ENCODE measurements at regions not wholly inside any gene's neighbourhood (a gene's known extent, or its start where the extent isn't known, plus 50 kb on each side); places are given as distances from the start of the nearest gene placed in this dataset.

- no peak for DNase-seq
These were observed 109.9 kb downstream of the RBFOX3 start for GRCh38 chr17:79500745-79501618.

DNA sequence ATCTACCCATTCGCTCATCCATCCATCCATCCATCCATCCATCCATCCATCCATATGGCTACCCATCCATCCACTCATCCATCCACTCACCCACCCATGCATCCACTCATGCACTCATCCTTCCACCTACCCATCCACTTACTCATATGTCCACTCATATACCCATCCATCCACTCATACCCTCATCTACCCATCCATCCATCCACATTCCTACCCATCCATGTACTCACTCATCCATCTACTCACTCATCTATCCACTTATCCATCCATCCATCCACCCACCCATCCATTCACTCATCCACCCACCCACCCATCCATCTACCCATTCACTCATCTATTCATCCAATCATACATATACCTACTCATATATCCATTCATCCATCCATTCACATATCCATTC is 112.0 kb downstream of the RBFOX3 start:
- no peak for DNase-seq

DNA sequence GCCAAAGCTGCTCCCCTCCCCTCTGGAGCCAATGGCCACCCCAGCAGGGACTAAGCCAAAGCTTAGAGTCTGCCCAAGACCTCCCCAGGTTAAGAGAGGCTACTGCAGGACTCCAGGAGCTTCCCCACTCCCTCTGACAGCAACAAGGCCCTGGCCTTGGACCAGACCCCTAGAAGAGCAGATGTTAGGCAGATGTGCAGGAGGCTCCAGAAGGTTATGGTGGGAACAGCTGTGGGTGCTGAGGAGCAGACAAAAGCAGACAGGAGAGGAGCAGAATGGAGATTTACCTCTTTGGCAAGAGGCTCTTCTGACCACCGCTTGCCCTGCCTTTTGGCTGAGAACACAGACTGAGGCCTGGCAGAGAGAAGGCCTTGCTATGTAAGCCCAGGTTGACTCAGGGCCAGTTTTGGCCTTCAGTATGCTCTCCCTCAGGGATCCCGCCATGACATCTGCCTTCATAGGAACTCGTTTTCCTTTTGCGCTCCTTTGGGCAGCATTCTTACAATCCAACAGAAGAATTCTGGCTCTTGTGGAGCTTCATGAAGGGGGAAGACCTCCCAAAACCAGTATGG is 113.0 kb downstream of the RBFOX3 start:
- DNase-seq = no peak

DNA sequence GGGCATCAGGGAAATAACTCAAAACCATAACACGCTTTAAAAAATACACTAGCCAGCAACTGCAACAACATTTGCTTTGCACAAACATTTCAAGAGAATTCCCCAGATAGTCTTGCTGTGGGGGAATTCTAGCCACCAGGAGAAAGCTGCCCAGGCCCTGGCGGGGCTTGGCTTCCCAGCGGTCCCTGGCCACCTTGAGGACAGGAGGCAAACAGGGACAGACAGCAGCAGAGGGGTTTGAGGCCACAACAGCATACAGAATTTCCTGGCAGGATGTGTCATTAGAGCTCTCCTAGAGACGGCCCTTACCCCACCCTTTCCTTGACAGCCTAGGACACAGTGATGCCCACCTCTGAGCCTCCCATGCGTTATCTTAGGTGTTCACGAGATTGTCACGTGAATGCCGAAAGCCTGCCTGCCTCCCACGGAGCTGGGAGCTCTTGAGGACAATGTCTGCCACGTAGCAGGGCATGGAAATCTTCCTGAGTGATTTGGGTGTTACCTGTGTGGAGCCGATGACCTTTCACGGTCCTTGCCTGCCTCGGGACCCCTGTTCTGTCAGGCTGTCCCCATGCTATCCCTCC is 114.3 kb downstream of the RBFOX3 start:
- DNase-seq = no peak

DNA sequence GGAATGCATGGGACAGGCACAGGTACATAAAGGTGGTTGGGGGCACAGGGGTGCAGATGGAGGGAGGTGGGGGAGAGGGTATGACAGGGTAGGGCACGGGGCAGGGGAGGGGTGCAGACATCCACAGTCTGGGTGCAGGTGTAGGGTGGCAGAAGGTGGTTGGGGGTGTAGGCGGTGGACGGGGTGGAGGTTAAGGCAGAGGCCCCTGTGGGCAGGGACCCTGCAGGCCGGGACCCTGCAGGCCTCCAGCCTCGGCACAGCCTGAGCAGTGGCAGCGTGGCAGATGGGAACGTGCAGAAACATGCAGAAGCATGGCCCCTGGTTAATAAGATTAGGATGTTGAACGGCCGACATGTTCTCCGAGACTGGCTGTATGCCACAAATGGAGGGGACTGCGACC is 115.2 kb downstream of the RBFOX3 start:
- no peak for DNase-seq

DNA sequence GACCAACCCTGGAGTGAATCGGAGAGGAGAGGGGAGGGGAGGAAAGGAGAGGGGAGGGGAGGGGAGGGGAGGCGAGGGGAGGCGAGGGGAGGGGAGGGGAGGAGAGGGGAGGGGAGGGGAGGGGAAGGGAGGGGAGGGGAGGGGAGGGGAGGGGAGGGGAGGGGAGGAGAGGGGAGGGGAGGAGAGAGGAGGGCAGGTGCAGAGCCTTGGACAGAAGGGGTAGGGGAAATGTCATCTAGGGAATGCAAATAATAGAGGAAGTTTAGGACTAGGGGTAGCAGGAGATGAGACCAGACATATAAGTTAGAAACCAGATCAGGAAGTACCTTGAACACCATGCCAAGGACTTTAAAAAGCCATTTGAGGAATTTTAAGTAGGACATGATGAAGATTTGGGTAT is 119.8 kb downstream of the RBFOX3 start:
- DNase-seq = no peak

DNA sequence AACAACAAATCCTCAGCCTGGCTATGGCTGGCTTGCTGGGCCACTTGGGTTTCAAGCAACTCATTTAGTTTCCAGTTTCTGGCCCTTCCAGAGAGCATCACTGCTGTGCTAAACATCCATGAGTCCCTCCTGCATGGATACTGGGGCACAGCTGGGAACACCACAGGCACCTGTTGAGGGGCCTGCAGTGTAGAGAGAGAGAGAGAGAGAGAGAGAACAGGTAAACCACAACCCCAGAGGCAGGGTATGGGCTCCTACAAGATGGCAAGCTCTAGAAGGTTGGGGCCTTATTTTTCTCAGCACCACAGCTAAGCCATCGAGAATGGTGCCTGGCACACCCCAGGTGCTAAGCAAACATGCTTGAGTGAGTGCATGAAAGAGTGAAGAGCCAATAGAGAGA is 120.3 kb downstream of the RBFOX3 start:
- no peak for DNase-seq

- DNase-seq = no peak
These were observed 123.7 kb downstream of the RBFOX3 start for GRCh38 chr17:79487149-79487548.

DNA sequence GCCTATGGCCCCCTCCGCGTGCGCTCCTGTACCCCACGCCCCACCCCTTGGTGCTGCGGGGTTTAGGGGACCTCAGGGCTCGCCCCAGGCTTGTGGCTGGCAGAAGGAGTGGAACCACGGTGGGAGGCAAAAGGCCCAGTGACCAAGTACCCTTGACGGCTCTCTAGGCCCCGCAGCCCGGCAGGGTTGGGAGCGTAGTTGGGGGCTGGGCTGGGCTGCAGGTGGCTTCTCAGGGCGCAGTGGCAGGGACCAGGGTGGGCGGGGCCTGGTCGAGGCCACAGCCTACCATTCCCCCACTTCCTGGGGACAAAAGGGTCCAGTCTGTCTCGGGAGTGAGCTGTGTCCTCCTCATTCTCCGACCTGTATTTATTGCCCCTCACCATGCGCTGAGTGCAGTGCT is 124.9 kb downstream of the RBFOX3 start:
- DNase-seq = no peak

- no peak for DNase-seq
These were observed 125.3 kb downstream of the RBFOX3 start for GRCh38 chr17:79485419-79485985.

DNA sequence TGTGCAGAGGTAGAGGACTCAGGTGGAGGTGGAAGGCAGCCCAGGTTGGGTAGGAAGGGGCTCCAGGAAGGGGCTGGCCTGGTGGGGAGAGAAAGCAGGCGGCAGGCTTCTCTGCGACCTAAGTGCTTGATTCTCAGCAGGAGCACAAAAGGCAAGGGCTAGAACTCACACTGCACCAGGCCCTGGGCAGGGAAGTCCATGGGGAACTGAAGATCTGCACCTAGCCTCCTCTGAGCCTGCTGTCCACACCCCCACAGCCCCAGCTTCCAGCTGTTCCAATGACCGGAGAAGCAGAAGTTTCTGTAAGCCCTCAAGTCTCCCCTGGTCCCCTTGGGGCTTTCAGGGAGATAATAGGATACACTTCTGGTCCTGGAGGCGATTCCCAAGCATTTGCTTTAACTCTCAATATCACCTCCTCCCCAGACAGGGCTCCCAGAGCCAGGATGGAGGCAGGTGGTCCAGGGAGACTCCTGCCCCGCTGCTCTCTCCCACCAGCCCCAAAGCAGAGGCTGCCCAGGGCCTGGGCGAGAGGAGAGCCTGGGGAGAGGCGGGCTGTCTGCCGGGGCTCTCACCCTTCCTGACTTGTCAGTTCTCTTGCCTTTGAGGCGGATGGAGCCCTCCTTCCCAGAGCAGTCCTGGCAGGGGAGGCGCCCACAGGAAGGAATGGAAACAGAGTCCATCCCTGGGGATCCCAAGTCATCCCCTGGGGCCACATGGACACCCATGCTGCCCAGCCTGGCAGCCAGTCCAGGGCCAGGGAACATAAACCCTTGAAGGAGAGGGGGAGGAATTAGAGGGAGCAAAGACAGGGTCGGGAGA is 126.0 kb downstream of the RBFOX3 start:
- DNase-seq = no peak

GRCh38 chr17:79483842-79484241 is 127.0 kb downstream of the RBFOX3 start:
- no peak for DNase-seq

- no peak for DNase-seq
These were observed 127.9 kb downstream of the RBFOX3 start for GRCh38 chr17:79482727-79483521.

GRCh38 chr17:79479876-79480275 is 131.0 kb downstream of the RBFOX3 start:
- DNase-seq = no peak

GRCh38 chr17:79478841-79479240 is 132.0 kb downstream of the RBFOX3 start:
- DNase-seq = no peak

DNA sequence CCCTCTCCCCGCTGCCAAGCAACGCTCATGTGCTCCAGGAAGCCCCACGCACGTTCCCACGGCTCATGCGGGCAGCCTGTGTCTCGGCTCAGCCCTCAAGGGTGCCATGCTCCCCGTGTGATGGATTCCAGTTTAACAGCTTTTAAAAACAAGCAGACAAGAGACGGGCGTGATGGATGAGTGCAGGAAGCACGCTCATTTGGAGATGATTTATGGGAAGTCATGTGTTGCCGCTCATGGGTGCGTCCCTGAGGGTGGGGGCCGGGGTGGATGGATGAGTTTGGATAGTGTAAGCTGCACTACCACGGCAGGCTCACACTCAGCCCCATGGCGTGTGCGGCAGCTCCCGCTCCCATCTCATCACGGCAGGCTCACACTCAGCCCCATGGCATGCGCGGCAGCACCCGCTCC is 132.8 kb downstream of the RBFOX3 start:
- peak; percentile 35 for DNase-seq

GRCh38 chr17:79476074-79476652 is 134.7 kb downstream of the RBFOX3 start:
- no peak for DNase-seq

GRCh38 chr17:79473876-79474440 is 136.9 kb downstream of the RBFOX3 start:
- DNase-seq = no peak

- DNase-seq = no peak
These were observed 137.6 kb downstream of the RBFOX3 start for GRCh38 chr17:79473111-79473875.

DNA sequence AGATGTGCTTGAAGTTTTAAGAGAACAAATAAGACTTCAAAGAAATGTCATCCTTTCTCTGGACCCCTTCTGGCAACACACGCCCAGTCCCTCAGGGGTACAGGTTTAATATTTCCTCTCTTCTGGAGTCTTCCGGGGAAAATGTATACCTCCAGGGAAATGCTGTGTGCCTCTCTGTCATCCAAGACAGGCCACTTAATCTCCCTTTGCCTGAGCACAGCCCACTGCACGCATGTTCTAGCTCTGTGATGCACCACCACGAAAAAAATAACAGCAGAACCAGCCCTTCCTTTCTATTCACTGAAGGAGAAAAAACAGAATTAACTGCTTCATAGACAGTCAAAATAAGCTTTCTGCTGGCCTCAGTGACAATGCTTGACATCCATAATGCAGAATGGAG is 140.1 kb downstream of the RBFOX3 start:
- DNase-seq = no peak

Data from occipital lobe (tissue), 1 donor.